NCI-H748 (cell line): ENCODE measurements at regions not wholly inside any gene's neighbourhood (a gene's known extent, or its start where the extent isn't known, plus 50 kb on each side); places are given as distances from the start of the nearest gene placed in this dataset.
A peak's percentile ranks its signal among the peaks of the same experiment; 100 is the strongest.

Experiments
- DNase-seq: peaks from one replicate; lab custom pipeline; 2025; ENCODE audit not compliant: unreplicated experiment; lab: John Stamatoyannopoulos, UW

DNA sequence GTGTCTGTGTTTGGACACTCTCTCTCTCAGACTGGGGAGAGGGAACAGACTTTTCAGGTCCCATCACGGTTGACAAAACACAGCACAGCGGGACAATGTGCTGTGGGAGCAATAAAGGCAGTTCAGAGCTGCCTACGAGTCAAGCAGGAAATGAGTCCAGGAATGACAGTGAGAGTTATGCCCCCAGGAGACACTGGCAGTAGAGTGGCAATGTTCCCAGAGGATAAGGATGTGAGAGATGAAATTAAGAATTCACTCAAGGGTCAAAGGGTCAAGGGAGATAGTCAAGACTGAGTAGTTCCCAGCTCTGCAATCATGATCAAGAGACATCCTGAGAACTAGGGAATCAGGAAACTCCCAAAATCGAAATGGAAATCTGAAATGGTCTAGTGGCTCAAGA lies 156.1 kb downstream of the LURAP1L start:
- no peak for DNase-seq

DNA sequence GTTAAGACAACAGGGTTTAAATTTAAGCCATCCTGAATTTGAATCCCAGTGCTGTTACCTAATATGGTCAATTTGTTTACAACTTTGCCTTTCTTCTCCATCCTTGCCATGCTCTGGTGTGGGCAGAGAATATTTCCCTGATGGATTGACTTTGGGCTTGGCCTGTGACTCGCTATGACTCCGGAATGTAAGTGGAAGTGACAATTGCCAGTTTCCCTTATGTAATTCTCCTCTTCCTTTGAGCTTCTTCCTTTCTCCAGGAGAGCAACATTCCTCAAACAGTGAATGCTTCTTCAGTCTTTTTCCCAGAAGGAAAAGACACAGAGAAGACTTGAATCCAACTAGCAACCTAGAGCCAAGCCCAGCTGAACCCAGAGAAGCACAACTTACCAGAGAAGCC lies 159.1 kb downstream of the LURAP1L start:
- DNase-seq = no peak

DNA sequence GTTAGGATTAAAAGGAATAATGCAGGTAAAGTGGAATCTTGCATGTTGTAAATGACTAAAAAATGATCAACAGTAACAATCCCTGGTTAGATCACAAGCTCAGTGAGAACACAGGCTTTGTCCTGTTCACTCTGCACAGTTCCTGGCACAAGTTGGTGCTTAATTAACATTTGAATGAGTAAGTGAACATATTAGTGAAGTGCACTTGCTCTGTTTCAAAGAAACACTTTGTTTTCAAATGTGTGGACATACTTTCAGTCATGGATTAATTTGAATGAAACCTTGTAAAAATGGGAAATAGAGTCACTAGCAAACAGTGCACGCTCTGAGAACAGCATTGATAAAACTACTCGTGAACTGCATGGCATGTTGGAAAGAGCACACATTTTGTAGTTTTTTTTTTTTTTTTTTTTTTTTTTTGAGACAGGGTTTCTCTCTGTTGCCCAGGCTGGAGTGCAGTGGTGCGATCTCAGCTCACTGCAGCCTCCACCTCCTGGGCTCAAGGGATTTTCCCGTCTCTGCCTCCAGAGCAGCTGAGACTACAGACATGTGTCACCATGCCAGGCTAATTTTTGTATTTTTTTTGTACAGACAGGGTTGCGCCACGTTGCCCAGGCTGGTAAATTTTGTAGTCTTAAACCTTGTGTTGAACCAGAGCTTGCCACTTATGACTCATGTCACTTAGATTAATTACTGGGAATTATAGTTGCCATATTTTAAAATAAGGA lies 159.9 kb downstream of the LURAP1L start:
- no peak for DNase-seq

DNA sequence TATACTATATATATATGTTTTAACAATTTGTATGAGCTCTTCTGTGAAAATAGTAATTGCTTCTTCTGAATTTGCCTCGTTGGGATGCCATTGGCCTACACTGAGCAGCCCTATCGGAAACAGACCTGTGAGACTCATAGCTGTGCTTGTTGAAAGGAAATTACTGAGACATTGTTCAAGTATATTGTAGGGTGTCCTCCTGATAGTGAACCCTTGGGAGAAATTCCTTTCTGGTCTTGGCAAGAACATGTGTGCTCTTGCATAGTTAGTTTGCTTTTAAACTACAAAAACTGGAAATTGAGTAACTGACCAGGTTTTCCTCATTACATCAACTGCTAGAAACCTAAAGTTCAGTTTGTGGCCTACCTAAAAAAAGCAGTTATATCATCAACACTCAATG lies 160.9 kb downstream of the LURAP1L start:
- DNase-seq = no peak

DNA sequence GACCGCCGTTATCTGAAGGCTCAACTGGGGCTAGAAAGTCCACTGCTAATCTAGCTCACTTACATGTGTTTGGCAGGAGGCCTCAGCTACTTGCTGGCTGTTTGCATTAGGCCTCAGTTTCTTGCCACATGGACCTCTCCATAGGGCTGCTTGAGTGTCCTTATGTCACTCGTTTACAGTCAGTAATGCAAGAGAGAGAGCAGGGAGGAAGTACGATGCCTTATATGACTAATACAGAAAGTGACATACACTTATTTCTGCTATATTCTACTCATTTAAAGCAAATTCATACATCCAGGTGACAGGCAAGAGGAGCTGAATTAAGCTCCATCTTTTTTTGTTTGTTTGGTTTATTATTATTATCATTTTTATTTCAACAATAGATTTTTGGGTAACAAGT lies 179.6 kb downstream of the LURAP1L start:
- no peak for DNase-seq

DNA sequence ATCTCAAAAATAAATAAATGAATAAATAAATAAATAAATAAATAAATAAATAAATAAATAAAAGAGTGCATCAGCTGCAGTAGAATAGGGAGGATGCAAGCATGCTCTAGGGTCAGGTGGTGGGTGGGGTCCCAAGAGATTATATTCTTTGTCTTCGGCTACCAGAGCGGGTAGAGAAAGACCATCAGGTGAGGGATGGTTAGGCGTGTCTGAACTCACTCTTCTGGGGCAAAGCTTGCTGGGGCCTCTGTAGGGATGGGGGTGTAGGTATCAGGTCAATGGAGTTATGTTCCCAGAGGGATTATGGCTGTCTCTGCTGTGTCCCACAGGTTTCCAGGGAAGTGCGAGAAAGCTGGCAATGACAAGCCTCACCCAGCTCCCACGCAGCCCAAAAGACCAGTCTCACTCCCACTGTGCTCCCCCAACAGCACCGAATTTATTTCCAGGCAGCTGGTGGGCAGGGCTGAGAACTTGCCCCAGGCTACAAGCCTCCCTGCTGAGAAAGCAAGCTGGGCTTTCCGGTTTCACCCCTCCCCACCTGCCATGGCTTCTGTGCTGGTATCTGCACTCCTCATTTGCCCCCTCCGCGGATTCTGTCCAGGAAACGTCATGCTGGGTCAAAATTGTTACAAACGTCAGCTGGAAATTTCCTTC lies 180.8 kb downstream of the LURAP1L start:
- DNase-seq = peak; percentile 67

DNA sequence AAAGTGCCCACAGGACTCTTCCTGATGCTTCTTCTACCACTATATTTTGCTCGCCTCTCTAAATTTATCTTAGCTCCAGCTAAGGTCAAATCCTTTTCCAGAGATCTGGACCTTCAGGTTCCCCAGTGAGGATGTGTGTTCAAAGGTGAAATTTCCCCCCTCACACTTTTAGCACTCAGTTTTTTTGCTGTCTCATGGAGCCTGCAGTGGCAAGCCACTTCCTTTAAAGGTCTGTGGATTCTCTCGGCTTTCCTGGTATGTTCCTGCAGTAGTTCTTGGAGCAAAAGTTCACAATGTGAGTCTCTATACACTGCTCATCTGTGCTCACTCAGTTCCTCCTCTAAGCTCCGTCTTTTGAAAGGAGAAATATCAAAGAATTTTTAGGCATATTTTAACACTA lies 181.4 kb downstream of the LURAP1L start:
- DNase-seq = no peak

DNA sequence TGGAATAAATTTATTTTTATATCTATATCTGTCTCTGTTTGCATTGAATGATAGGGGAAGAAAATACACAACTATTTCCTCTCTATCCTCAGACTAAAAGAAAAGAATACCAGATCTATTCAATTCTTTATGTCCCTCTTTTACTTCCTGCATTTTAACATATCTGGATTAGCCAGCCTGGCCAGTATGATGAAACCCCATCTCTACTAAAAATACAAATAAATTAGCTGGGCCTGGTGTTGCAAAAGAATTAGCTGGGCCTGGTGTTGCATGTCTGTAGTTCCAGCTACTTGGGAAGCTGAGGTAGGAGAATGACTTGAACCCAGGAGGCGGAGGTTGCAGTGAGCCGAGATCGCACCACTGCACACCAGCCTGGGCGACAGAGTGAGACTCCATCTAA lies 182.0 kb downstream of the LURAP1L start:
- DNase-seq = no peak

DNA sequence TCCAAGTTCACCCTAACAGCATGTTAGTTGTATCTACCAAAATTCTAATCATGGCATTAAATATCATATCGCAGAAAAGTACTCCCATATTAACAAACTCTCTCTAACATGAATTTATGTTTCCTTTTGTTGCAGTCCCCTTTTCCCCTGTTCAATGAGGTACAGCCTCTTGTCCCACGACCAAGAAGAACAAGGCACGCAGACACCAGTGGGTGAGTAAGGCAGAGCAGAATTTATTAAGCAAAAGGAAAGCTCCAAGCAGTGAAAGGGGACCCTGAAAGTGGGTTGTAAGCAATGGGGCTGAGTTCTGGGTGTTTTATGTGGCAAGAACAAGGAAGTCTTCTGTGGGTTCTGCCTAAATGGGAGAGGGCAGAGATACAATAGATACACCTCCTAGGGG lies 183.5 kb downstream of the LURAP1L start:
- peak; percentile 30 for DNase-seq

DNA sequence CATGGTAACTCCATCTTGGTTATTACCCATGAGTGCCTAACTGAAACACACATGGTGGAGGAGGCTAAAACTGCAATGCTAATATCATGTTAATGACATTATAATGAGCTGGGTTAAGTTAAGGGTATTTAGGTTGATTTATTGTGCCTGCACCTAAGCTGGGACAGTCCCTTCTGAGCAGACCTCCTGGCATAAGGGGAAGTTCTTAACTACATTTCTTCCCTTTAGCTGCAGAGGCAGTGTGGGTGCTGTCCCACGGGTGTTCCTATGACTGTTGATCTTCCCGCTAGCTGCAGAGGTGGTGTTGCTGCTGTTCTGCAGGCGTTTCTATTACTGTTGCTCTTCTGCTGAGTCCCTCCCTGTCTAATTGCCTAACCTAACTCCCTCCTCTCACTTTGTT lies 183.9 kb downstream of the LURAP1L start:
- DNase-seq = no peak

DNA sequence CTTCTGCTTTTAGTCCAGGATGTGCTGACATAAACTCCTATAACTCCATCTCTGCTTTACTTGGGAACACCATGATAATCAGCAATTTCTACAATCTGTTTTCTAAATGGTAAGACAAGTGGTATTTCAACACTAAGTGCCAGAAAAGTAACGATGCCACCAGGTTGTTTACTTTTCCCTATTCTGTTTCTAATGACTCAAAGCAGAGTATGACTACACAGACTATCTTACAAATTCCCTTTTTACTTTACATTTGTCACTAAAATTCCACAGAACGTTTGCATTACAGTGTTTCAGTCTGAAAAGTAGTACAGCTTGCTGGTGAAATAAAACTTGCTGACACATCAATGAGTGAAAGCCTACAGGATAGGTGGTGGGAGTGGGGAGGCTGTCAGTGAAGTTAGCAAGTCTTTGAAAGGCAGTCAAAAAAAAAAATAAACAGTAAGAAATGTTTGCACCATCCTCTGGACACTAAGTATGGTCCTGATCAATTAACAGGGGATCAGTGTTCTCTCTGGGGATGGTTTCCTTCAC lies 186.5 kb downstream of the LURAP1L start:
- no peak for DNase-seq

DNA sequence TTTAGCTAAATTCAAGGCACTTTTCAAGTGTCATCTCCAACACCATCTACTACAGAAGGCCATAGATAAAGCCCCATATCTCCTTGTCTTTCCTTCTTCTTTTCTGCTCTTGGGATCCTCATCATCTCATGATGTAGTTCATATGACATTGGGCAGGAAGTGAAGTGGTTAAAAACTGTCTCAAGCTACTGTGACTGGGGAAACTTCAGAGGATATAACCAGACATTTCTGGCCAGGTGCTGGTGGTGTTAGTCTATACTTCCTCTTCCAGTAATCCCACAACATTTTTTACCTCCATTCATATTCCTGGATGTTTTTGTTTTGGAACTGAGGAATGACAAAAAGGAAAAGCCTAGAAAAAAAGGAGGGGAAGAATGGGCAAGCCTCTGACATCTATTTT lies 188.7 kb downstream of the LURAP1L start:
- DNase-seq = no peak

DNA sequence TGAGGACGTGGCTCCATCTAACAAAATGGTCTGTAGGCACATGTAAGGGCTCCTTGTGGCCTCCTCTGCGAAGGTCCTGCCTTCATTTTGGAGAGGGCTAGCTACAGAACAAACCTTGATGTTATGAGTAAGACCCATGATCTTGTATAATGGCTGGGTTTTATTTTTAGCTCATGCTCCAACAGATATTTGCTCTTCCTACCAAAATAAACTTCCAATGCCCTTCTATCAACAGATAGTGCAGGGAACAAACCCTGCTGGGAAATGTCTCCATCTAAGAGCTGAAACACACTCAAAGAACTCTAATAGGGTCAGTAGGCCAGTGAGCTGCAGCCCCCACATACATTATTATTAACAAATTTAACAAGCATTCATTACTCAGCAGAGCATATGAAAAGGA lies 189.5 kb downstream of the LURAP1L start:
- DNase-seq = no peak

DNA sequence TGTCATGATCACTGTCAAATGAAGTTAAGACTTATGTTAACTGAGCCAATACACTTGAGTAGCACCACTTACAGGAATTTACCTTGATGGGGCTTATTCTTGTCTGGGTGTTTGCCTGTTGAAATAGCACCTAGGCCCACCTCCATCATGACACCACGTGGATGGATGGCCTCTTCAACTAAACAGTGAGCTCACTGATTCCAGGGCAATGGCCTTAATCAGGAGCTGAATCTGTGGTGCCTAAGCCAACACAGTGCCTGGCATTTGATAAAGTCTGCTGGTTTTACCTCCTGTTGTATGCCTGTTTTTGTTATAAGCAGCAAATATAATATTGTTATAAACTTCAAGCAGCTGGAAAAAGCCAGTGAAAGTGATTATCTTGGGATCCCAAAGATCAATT lies 190.5 kb downstream of the LURAP1L start:
- no peak for DNase-seq

DNA sequence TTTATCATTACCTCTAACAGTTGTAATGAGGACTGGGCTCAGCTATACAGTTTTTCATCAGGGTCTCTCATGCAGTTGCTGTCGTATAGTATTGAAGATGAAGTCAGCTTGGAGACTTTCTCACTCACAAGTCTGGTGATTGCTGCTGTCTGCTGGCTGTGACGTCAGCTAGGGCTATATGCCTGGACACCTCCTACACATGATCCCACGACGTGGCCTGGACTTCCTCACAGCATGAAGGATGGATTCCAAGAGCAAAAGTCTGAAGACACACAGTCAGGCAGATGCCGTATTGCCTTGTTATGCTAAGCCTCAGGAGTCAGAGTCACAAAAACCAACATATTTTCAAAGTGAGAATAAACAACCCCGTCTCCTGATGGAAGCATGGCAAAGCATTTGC lies 193.3 kb downstream of the LURAP1L start:
- no peak for DNase-seq

DNA sequence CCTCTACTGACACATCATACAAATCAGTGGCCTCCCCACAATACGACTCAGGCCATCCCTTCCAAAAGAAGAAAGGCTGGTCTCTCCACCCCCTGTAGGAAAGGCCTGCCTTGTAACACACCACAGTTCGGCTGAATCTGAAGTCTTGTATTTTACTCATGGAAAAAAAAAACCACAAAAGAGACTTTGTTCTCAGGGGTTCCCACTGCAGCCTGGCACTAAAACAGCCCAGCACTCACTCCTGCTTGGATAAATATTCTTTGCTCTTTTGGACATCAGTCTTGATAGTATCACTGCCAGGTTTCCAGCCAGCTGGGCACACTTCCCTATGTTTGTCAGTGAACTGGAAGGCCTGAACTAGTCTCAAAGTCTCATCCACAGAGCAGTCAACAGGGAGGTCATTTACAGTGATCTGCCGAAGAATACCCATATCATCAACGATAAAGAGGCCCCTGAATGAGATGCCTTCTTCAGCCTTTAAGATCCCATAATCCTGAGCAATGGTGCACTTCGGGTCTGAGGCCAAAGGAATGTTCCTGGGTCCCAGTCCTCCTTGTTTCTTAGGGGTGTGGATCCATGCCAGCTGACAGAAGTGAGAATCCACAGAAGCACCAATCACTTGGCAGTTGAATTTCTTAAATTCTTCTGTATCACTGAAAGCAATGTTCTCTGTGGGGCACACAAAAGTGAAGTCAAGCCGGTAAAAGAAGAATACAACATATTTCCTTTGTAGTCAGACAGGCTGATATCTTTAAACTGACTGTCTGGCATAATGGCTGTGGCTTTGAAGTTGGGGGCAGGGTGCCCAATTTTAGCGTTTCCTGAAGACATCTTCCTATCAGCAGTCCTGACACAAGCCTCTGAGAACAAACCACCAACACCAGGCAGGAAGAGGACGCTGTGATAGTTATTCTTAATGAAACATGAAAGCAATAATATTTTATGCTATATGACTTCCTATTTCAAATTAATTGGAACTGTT lies 198.1 kb downstream of the LURAP1L start:
- DNase-seq = peak; percentile 86

DNA sequence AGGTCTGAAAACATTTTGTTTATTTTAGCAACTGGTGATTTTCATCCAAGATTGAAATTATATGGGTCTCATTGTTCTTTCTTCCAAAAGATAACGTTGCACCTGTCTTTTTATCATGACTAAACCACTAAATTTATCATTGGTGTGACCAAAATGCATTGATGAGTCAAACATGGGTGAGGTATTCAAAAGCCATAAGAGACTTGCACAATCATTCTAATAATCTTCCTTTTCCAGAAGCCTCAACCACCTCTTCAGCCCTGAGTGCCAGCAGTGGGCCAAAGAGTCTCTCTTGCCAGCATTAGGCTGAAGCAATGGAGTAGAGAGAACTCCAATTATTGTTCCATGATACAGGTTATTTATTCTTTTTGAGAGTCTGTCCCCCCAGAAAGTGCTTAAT lies 198.9 kb downstream of the LURAP1L start:
- peak; percentile 96 for DNase-seq

DNA sequence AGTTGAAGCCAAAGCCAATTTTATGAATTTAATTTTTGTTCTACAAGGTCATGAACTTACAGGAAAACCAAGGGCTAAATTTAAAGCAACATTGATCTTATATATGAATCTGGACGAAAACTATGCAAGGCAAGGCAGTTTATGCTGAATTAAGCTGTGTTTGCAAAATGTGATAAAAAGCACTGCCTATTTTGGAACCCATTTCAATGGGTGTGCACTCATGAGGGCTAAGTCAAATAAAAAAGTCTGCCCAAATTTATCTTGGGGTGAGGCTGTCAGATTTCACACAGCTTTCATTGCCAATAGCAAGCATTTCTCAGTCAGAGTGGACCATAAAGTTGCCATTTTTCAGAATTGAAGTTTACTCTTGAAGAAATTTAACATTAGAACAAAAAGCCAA lies 199.9 kb downstream of the LURAP1L start:
- DNase-seq = peak; percentile 38

DNA sequence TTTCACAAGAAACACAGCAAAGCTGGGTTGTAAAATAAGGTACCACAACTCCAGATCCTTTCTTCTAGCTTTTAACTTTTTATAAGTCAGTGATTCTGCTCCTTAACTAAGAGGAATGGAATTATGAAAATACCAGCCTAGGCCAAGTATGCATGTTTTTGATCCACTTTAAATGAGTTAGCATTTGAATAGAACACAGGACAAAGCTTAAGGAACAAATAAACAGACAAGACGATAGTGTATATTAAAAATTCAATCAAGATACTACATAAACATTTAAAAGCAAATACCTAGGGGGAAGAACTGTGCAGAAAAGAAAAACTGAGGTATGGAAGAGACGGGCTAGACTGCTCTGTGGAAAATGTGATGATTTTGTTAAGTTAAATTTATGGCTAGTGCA lies 200.7 kb downstream of the LURAP1L start:
- DNase-seq = no peak

DNA sequence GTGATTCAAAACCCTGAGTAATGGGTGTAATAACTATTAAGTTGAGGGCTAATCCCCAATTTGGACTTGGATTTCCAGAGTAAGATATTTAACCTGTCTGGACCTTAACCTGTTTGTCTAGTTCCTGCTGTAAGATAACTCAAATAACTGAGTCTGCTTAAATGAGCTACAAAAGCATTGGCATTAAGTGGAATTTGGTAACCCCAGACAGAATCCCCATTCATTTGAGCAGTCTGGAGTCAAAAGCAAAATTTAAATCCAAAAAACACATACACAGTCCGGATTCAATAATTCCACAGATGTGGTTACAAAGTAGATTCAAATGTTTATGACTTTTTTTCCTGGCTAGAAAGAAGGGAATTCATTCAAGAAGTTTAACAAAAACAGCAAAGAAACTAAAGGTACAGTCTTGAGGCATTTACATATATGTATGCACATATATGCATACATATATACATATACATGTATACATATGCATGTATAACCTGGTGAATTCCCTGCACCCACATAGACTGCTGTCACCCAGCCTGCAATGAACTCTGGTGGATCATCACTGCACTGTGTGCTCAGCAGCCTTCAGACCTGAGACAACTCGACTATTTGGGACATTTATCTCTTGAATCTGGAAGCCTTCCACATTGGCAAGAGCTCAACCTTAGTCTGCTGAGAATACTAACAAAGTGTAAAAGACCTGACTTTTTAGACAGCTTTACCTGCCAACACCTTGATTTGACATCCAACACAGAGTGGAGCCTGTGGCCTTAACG lies 205.4 kb downstream of the LURAP1L start:
- DNase-seq = no peak

DNA sequence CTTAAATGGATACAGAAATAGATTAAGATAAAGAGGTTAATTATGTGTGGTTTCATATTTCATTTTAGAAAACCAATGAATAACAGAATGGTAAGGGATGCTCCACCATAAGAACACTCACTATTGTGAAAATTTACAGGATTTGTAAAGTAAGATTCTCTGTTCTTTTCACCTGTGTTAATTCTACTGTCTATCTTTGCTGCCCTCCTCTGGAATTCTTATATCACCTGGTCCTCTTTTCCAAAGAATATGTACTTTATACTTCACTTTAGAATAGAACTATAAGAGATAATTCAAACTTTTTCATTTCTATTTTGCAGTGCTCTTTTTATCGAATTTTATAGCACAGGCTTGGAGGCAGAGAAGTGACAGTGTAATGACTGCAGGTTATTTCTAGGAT lies 213.4 kb downstream of the LURAP1L start:
- peak; percentile 89 for DNase-seq
